Transverse colon (tissue), 4 donors: ENCODE measurements at regions not wholly inside any gene's neighbourhood (a gene's known extent, or its start where the extent isn't known, plus 50 kb on each side); places are given as distances from the start of the nearest gene placed in this dataset.

Source experiments
- DNase-seq: peaks from one replicate; pipeline ENCODE4 v3.0.0-alpha.2; 2019
- H3K27ac ChIP-seq, 4 donors: fragments of 200-600 bp; sonication (generic); 2 replicates each; pipeline ENCODE4 v1.5.1; 2016 to 2018; ENCODE audit warnings: inconsistent platforms in 4 of 4
- H3K27me3 ChIP-seq: fragments of 200-600 bp; sonication (generic); 2 replicates; pipeline ENCODE4 v1.5.1; 2017; ENCODE audit warnings: inconsistent platforms
- H3K36me3 ChIP-seq, 4 donors: fragments of 200-600 bp; sonication (generic); 2 replicates each; pipeline ENCODE4 v1.5.1; 2017 to 2019; ENCODE audit warnings: inconsistent platforms in 4 of 4
- H3K4me1 ChIP-seq, 4 donors: fragments of 200-600 bp; sonication (generic); 2 replicates each; pipeline ENCODE4 v1.5.1; 2017 to 2020; ENCODE audit warnings: inconsistent platforms in 4 of 4
- H3K4me3 ChIP-seq, 4 donors: fragments of 200-600 bp; sonication (generic); 1 replicate in 1 of 4; 2 replicates in 3 of 4; pipeline versions ENCODE4 v1.5.1 to v1.6.1; 2017 to 2019; ENCODE audit warnings: inconsistent platforms in 4 of 4
- H3K9me3 ChIP-seq, 2 donors: fragments of 200-600 bp; sonication (generic); 2 replicates each; pipeline ENCODE4 v1.5.1; 2017 to 2019; ENCODE audit warnings: inconsistent platforms in 2 of 2
- CTCF ChIP-seq, 5 experiments: fragments of 200-600 bp in 3 of 5; fragments of 450-650 bp in 2 of 5; sonication (generic) in 3 of 5; IDR thresholded peaks; 1 replicate in 2 of 5; 2 replicates in 3 of 5; pipeline ENCODE4 v1.5.1; 2016 to 2017; ENCODE audit warnings: antibody characterized with exemption in 5 of 5, inconsistent platforms in 3 of 5, mild to moderate bottlenecking in 2 of 5, moderate library complexity in 1 of 5
- EP300 ChIP-seq: sonication (generic); formaldehyde crosslinking; IDR thresholded peaks from one replicate; pipeline ENCODE4 v1.6.1; 2017; ENCODE audit warnings: antibody characterized with exemption, low read depth
- POLR2A ChIP-seq: fragments of 450-650 bp; IDR thresholded peaks from one replicate; pipeline ENCODE4 v1.6.1; 2016; ENCODE audit warnings: antibody characterized with exemption, mild to moderate bottlenecking, moderate library complexity
- POLR2AphosphoS5 ChIP-seq, 3 donors: sonication (generic); formaldehyde crosslinking; IDR thresholded peaks; one replicate each; pipeline ENCODE4 v1.6.1; 2016; ENCODE audit warnings: antibody characterized with exemption in 3 of 3
- WGBS, 2 donors: methylation state at CpG; one replicate each; pipeline ENCODE4 v1.1.5; 2018; ENCODE audit warnings: low coverage in 1 of 2; 5-methylcytosine and 5-hydroxymethylcytosine counted together
- in situ Hi-C, 4 donors: fragments of 200-750 bp; cut with MboI; loops; one replicate each; pipeline versions ENCODE4 v1.15.0 to v1.15.1; 2017; ENCODE audit warnings: low sequenced_read_pairs in 3 of 4, low pct_ligation_motif_present in 1 of 4, low pct_unique_long_range_greater_than_20kb in 1 of 4
- intact Hi-C: fragments of 100-400 bp; cut with DNase I; formaldehyde crosslinking; loops from one replicate; pipeline ENCODE4 v1.15.1; 2023; ENCODE audit warnings: low total_unique reads

GRCh38 chr15:91456921-91457320 is 356.9 kb downstream of the SV2B start:
- no peaks in the 10 kb centered on the region for H3K27me3 ChIP-seq
- 93 to 95% methylated on average over 3 of the region's 3 CpGs for WGBS, 2 donors
- DNase-seq = no peak
- TF ChIP-seq POLR2A (no peak), POLR2AphosphoS5 (IDR thresholded peaks at IDR 0.05) (no peak), CTCF (IDR thresholded peaks at IDR 0.05) (no peak), EP300 (no peak)
- in situ Hi-C loops (no loop called here), intact Hi-C loops (no loop called here)
- H3K4me3 ChIP-seq = no peak overlapping the region
- H3K36me3 ChIP-seq = no peaks in the 10 kb centered on the region
- no peaks in the 10 kb centered on the region for H3K9me3 ChIP-seq
- H3K27ac ChIP-seq = no peak overlapping the region
- H3K4me1 ChIP-seq = no peaks in the 10 kb centered on the region

DNA sequence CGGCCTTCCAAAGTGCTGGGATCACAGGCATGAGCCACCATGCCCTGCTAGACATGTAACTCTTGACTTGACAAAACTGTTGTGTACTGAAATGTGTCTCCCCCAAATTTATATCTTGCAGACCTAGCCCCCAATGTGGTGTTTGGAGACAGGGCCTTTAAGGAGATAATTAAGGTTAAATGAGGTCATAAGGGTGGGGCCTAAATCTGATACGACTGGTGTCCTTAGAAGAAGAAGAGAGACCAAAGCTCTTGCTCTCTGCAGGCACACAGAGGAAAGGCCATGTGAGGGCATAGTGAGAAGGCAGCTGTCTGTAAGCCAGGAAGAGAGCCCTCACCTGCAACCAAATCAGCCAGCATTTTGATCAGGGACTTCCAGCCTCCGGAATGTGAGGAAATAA is 361.3 kb downstream of the SV2B start:
- intact Hi-C loops = no loop called here
- no peak for DNase-seq
- H3K27me3 ChIP-seq = no peaks in the 10 kb centered on the region
- WGBS, 2 donors = 43 to 76% methylated on average over 2 to 3 of the region's 3 CpGs
- H3K36me3 ChIP-seq = no peaks in the 10 kb centered on the region
- H3K9me3 ChIP-seq = no peaks in the 10 kb centered on the region
- H3K4me3 ChIP-seq = no peak overlapping the region
- H3K27ac ChIP-seq = no peak overlapping the region
- H3K4me1 ChIP-seq = no peaks in the 10 kb centered on the region
- in situ Hi-C loops = no loop called here
- no peak for TF ChIP-seq POLR2AphosphoS5 (IDR thresholded peaks at IDR 0.05)
- TF ChIP-seq CTCF (IDR thresholded peaks at IDR 0.05) = no peak
- TF ChIP-seq EP300 = no peak
- TF ChIP-seq POLR2A = no peak

DNA sequence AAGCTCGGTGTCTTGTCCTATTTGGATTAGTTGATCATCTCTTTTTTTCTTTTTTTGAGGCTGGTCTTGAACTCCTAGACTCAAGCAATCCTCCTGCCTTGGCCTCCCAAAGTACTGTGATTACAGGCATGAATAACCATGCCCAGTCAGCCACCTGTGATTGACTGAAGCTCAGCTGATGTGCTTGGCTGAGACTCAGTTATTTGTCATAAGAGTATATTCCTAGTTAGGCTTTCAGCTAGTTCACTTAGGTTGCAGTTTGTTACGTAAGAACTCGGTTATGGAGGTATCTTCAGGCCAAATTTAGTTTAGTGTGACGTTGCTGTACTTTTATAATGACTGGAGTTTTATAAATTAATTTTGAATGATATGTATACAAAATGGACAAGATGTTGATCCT is 365.0 kb downstream of the SV2B start:
- DNase-seq = no peak
- no peak overlapping the region for H3K27ac ChIP-seq
- in situ Hi-C loops (no loop called here), intact Hi-C loops (no loop called here)
- no peaks in the 10 kb centered on the region for H3K36me3 ChIP-seq
- no peaks in the 10 kb centered on the region for H3K27me3 ChIP-seq
- H3K4me1 ChIP-seq = peaks cover 0 to 8% (median 4%) of the 10 kb centered on the region in 4 donors
- no peak overlapping the region for H3K4me3 ChIP-seq
- 63 to 100% methylated on average over 1 to 4 of the region's 4 CpGs for WGBS, 2 donors
- H3K9me3 ChIP-seq = no peaks in the 10 kb centered on the region
- no peak for TF ChIP-seq POLR2AphosphoS5 (IDR thresholded peaks at IDR 0.05)
- TF ChIP-seq CTCF (IDR thresholded peaks at IDR 0.05) = no peak
- no peak for TF ChIP-seq EP300
- TF ChIP-seq POLR2A = no peak

GRCh38 chr15:91465696-91466095 is 365.6 kb downstream of the SV2B start:
- H3K4me3 ChIP-seq = no peak overlapping the region
- intact Hi-C loops (no loop called here), in situ Hi-C loops (no loop called here)
- H3K27ac ChIP-seq = no peak overlapping the region
- no peaks in the 10 kb centered on the region for H3K36me3 ChIP-seq
- H3K9me3 ChIP-seq = no peaks in the 10 kb centered on the region
- H3K27me3 ChIP-seq = no peaks in the 10 kb centered on the region
- H3K4me1 ChIP-seq = peaks cover 0 to 9% (median 6%) of the 10 kb centered on the region in 4 donors
- WGBS, 2 donors = 50 to 60% methylated on average over 1 to 7 of the region's 7 CpGs
- DNase-seq = peak; percentile 40
- TF ChIP-seq POLR2AphosphoS5 (IDR thresholded peaks at IDR 0.05) = no peak
- no peak for TF ChIP-seq EP300
- TF ChIP-seq CTCF (IDR thresholded peaks at IDR 0.05) = no peak
- TF ChIP-seq POLR2A = no peak
